Neuronal stem cell (in vitro differentiated cells): ENCODE measurements at regions not wholly inside any gene's neighbourhood (a gene's known extent, or its start where the extent isn't known, plus 50 kb on each side); places are given as distances from the start of the nearest gene placed in this dataset.

ENCODE experiments used
- DNase-seq: peaks from one replicate; pipeline ENCODE4 v3.0.0-alpha.2; 2013; ENCODE audit warnings: low spot score
- H2AFZ ChIP-seq: one replicate; pipeline ENCODE4 v1.6.1; 2013; ENCODE audit warnings: mild to moderate bottlenecking, low read length, inconsistent platforms
- H2AK5ac ChIP-seq: 2 replicates; pipeline ENCODE4 v1.6.1; 2013; ENCODE audit warnings: low read depth, mild to moderate bottlenecking, inconsistent platforms, low read length, moderate library complexity, mixed read lengths
- H2BK120ac ChIP-seq: 2 replicates; pipeline ENCODE4 v1.6.1; 2013; ENCODE audit warnings: low read depth, mild to moderate bottlenecking, inconsistent platforms, low read length, moderate library complexity, mixed read lengths
- H2BK12ac ChIP-seq: one replicate; pipeline ENCODE4 v1.6.1; 2013; ENCODE audit warnings: low read length, inconsistent platforms
- H2BK15ac ChIP-seq: 2 replicates; pipeline ENCODE4 v1.6.1; 2013; ENCODE audit warnings: mild to moderate bottlenecking, low read length, inconsistent platforms, mixed read lengths
- H2BK5ac ChIP-seq: one replicate; pipeline ENCODE4 v1.6.1; 2013; ENCODE audit warnings: inconsistent platforms, mild to moderate bottlenecking, low read length, moderate library complexity
- H3K14ac ChIP-seq: one replicate; pipeline ENCODE4 v1.6.1; 2013; ENCODE audit warnings: low read length, inconsistent platforms
- H3K18ac ChIP-seq: 2 replicates; pipeline ENCODE4 v1.6.1; 2013; ENCODE audit warnings: low read length, inconsistent platforms
- H3K23ac ChIP-seq: 2 replicates; pipeline ENCODE4 v1.6.1; 2013; ENCODE audit warnings: low read depth, mild to moderate bottlenecking, mixed read lengths, low read length, inconsistent platforms; ENCODE audit not compliant: poor library complexity
- H3K27ac ChIP-seq: replicated peaks from 3 replicates; pipeline ENCODE4 v1.5.1; 2013; ENCODE audit warnings: low read length, inconsistent platforms
- H3K27me3 ChIP-seq, 3 experiments: 2 replicates each; pipeline ENCODE4 v1.6.1; 2013; ENCODE audit warnings: low read length in 3 of 3, mild to moderate bottlenecking in 2 of 3, inconsistent platforms in 1 of 3, low read depth in 1 of 3, mixed read lengths in 1 of 3, moderate library complexity in 1 of 3; ENCODE audit not compliant: control insufficient read depth in 3 of 3, insufficient read depth in 3 of 3
- H3K36me3 ChIP-seq, 2 donors: replicated peaks in 1 of 2; 2 replicates each; pipeline ENCODE4 v1.6.1; 2013; ENCODE audit warnings: low read length in 2 of 2; ENCODE audit not compliant: control insufficient read depth in 2 of 2, insufficient read depth in 2 of 2
- H3K4ac ChIP-seq: 2 replicates; pipeline ENCODE4 v1.6.1; 2013; ENCODE audit warnings: inconsistent platforms, mild to moderate bottlenecking, low read length, moderate library complexity
- H3K4me1 ChIP-seq, 2 donors: 1 replicate in 1 of 2; 2 replicates in 1 of 2; pipeline ENCODE4 v1.6.1; 2013; ENCODE audit warnings: low read length in 2 of 2, low read depth in 1 of 2; ENCODE audit not compliant: control insufficient read depth in 2 of 2, insufficient read depth in 1 of 2
- H3K4me2 ChIP-seq: one replicate; pipeline ENCODE4 v1.6.1; 2013; ENCODE audit warnings: mild to moderate bottlenecking, low read length, inconsistent platforms; ENCODE audit not compliant: insufficient read depth, poor library complexity, severe bottlenecking
- H3K4me3 ChIP-seq, 2 donors: 2 replicates each; pipeline ENCODE4 v1.5.1; 2013; ENCODE audit warnings: low read length in 2 of 2, mild to moderate bottlenecking in 2 of 2, inconsistent platforms in 1 of 2, moderate library complexity in 1 of 2
- H3K79me1 ChIP-seq: one replicate; pipeline ENCODE4 v1.6.1; 2013; ENCODE audit warnings: low read depth, mild to moderate bottlenecking, inconsistent platforms, low read length, moderate library complexity
- H3K9ac ChIP-seq: one replicate; pipeline ENCODE4 v1.6.1; 2013; ENCODE audit warnings: mild to moderate bottlenecking, low read depth, low read length, inconsistent platforms; ENCODE audit not compliant: poor library complexity
- H3K9me3 ChIP-seq, 2 donors: replicated peaks in 1 of 2; 2 replicates each; pipeline versions ENCODE3 to v1.6.1; 2013; ENCODE audit warnings: low read length in 2 of 2, mild to moderate bottlenecking in 2 of 2, inconsistent platforms in 1 of 2, low read depth in 1 of 2, mixed read lengths in 1 of 2, moderate library complexity in 1 of 2; ENCODE audit not compliant: control insufficient read depth in 2 of 2, insufficient read depth in 1 of 2
- H4K8ac ChIP-seq: one replicate; pipeline ENCODE4 v1.6.1; 2013; ENCODE audit warnings: low read depth, mild to moderate bottlenecking, inconsistent platforms, low read length, moderate library complexity
- H4K91ac ChIP-seq: one replicate; pipeline ENCODE4 v1.6.1; 2013; ENCODE audit warnings: low read length, low read depth, mild to moderate bottlenecking, inconsistent platforms; ENCODE audit not compliant: poor library complexity
- WGBS, 2 donors: extraction: QIAGEN DNeasy Blood & Tissue Kit; methylation state at CpG; one replicate each; pipeline ENCODE4 v1.1.7; 2013; ENCODE audit warnings: missing lambda C conversion rate in 2 of 2, mixed read lengths in 1 of 2; ENCODE audit not compliant: insufficient read length in 2 of 2, insufficient replicate concordance in 1 of 2; ENCODE audit errors: extremely low coverage in 2 of 2; 5-methylcytosine and 5-hydroxymethylcytosine counted together

GRCh38 chr3:83894223-83894622 is 1064.6 kb upstream of the CADM2 start:
- H2BK12ac ChIP-seq, result no peak overlapping the region
- H3K14ac ChIP-seq, result no peak overlapping the region
- no peaks in the 10 kb centered on the region for H3K4me1 ChIP-seq
- no peak overlapping the region for H2BK15ac ChIP-seq
- H3K27me3 ChIP-seq, result no peaks in the 10 kb centered on the region
- no peaks in the 10 kb centered on the region for H3K9me3 ChIP-seq
- H3K4ac ChIP-seq, result no peak overlapping the region
- H3K27ac ChIP-seq, result no peak overlapping the region
- H3K4me2 ChIP-seq, result no peak overlapping the region
- H2AK5ac ChIP-seq, result no peak overlapping the region
- no peaks in the 10 kb centered on the region for H3K36me3 ChIP-seq
- H2AFZ ChIP-seq, result no peak overlapping the region
- no peak overlapping the region for H2BK120ac ChIP-seq
- H3K4me3 ChIP-seq, result no peak overlapping the region
- H2BK5ac ChIP-seq, result no peak overlapping the region
- no peaks in the 10 kb centered on the region for H3K79me1 ChIP-seq
- no peak overlapping the region for H4K8ac ChIP-seq
- 100% methylated on average over 1 of the region's 2 CpGs; no CpG with 5 or more reads in 1 of the 2 donors for WGBS, 2 donors
- DNase-seq, result no peak
- H3K23ac ChIP-seq, result no peak overlapping the region
- H3K9ac ChIP-seq, result no peak overlapping the region
- H4K91ac ChIP-seq, result no peak overlapping the region
- H3K18ac ChIP-seq, result no peak overlapping the region

DNA sequence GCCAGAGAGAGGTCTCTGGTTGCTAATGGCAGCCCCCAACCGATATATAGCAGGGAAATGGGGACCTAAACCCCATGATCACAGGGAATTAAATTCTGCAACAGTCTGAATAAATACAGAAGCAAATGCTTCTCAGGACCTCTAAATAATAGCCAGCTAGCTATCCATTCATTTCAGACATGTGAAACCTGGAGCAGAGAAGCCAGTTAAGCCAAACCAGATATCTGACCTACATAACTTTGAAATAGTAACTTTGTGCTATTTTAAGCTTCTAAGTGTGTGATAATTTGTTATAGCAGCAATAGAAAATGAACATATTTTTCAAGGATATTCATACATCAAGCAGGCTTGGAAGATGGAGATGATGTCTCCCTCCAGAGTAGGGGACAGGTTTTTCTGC is 1062.9 kb upstream of the CADM2 start:
- Histone ChIP-seq H3K9ac (no peak overlapping the region), H3K4me3 (no peak overlapping the region), H3K14ac (no peak overlapping the region), H3K27me3 (no peaks in the 10 kb centered on the region), H3K23ac (no peak overlapping the region), H3K4ac (no peak overlapping the region), H3K36me3 (no peaks in the 10 kb centered on the region), H3K27ac (no peak overlapping the region), H2AFZ (peak overlapping the region; percentile 18), H2BK120ac (no peak overlapping the region), H3K4me1 (no peaks in the 10 kb centered on the region), H2BK12ac (no peak overlapping the region), H4K91ac (no peak overlapping the region), H4K8ac (no peak overlapping the region), H2AK5ac (no peak overlapping the region), H3K18ac (no peak overlapping the region), H3K79me1 (no peaks in the 10 kb centered on the region), H2BK15ac (no peak overlapping the region), H3K9me3 (no peaks in the 10 kb centered on the region), H3K4me2 (no peak overlapping the region), H2BK5ac (no peak overlapping the region)
- DNase-seq, result no peak
- no CpG with 5 or more reads among the region's 1 CpG for WGBS, 2 donors

- Histone ChIP-seq H3K4me1 (no peaks in the 10 kb centered on the region), H3K23ac (no peak overlapping the region), H3K79me1 (no peaks in the 10 kb centered on the region), H3K4ac (no peak overlapping the region), H2BK12ac (no peak overlapping the region), H2BK15ac (no peak overlapping the region), H2BK120ac (no peak overlapping the region), H3K18ac (no peak overlapping the region), H2AFZ (no peak overlapping the region), H3K27ac (no peak overlapping the region), H3K4me3 (no peak overlapping the region), H3K36me3 (no peaks in the 10 kb centered on the region), H3K14ac (no peak overlapping the region), H3K9me3 (no peaks in the 10 kb centered on the region), H4K91ac (no peak overlapping the region), H4K8ac (no peak overlapping the region), H3K9ac (no peak overlapping the region), H2BK5ac (no peak overlapping the region), H3K27me3 (no peaks in the 10 kb centered on the region), H2AK5ac (no peak overlapping the region), H3K4me2 (no peak overlapping the region)
- no peak for DNase-seq
- no CpG with 5 or more reads among the region's 5 CpGs for WGBS, 2 donors
Measured at GRCh38 chr3:83902787-83903533, 1055.8 kb upstream of the CADM2 start.

- Histone ChIP-seq H3K9ac (no peak overlapping the region), H3K9me3 (no peaks in the 10 kb centered on the region), H3K27me3 (no peaks in the 10 kb centered on the region), H4K8ac (no peak overlapping the region), H3K4me1 (no peaks in the 10 kb centered on the region), H3K14ac (no peak overlapping the region), H3K23ac (no peak overlapping the region), H3K4me3 (no peak overlapping the region), H3K18ac (no peak overlapping the region), H2BK15ac (no peak overlapping the region), H2BK12ac (no peak overlapping the region), H2AK5ac (no peak overlapping the region), H2BK120ac (no peak overlapping the region), H3K36me3 (no peaks in the 10 kb centered on the region), H3K27ac (no peak overlapping the region), H3K4ac (no peak overlapping the region), H4K91ac (no peak overlapping the region), H3K4me2 (no peak overlapping the region), H3K79me1 (no peaks in the 10 kb centered on the region), H2AFZ (no peak overlapping the region), H2BK5ac (no peak overlapping the region)
- no peak for DNase-seq
- no CpG with 5 or more reads among the region's 4 CpGs for WGBS, 2 donors
Measured at GRCh38 chr3:83913381-83913780, 1045.4 kb upstream of the CADM2 start.
